OCI-LY3 (cell line): ENCODE measurements at regions not wholly inside any gene's neighbourhood (a gene's known extent, or its start where the extent isn't known, plus 50 kb on each side); places are given as distances from the start of the nearest gene placed in this dataset.

ENCODE experiments used
- CTCF ChIP-seq: fragments of 200-600, 300-600 bp; sonication (generic); IDR thresholded peaks from 2 replicates; pipeline ENCODE4 v1.5.1; 2014; ENCODE audit warnings: antibody characterized with exemption, low read length, low read depth
- EZH2phosphoT487 ChIP-seq: fragments of 200-600 bp; shearing (Covaris generic); IDR thresholded peaks from 2 replicates; pipeline ENCODE4 v1.6.1; 2018; ENCODE audit warnings: antibody characterized with exemption, mixed run types, low read depth

- no peak for TF ChIP-seq CTCF
- TF ChIP-seq EZH2phosphoT487, result no peak
These were observed 237.7 kb upstream of the TLL1 start for GRCh38 chr4:165635381-165635780.
